HG03460 (cell line): ENCODE measurements at regions not wholly inside any gene's neighbourhood (a gene's known extent, or its start where the extent isn't known, plus 50 kb on each side); places are given as distances from the start of the nearest gene placed in this dataset.
A peak's percentile ranks its signal among the peaks of the same experiment; 100 is the strongest.

Experiments
- ATAC-seq: cut with Tn5 transposase; IDR thresholded peaks from one replicate; pipeline ENCODE4 v1.9.1; 2021; ENCODE audit not compliant: unreplicated experiment

DNA sequence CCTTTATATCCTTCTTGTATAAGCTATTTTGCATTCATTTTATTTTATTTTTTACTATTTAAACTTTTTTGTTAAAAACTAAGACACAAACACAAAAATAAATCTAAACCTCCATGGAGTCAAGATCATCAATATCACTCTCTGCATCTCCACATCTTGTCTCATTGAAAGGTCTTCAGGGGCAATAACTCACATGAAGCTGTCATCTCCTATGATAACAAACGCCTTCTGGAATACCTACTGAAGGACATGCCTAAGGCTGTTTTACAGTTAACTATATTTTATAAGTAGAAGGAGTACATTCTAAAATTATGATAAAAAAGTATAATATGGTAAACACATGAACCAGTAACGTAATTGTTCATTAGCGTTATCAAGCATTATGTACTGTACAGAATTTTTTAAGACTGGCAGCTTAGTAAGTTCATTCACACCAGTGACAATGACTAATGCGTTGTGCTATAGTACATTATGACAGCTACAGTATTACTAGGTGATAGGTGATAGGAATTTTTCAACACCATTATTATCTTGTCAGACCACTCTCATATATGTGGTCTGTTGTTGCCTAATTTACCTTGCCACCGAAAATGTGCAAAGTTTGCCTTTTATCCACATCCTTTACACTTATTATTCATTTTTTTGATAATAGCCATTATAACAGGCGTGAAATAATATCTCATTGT is 390.7 kb upstream of the SLITRK1 start:
- ATAC-seq = no peak

DNA sequence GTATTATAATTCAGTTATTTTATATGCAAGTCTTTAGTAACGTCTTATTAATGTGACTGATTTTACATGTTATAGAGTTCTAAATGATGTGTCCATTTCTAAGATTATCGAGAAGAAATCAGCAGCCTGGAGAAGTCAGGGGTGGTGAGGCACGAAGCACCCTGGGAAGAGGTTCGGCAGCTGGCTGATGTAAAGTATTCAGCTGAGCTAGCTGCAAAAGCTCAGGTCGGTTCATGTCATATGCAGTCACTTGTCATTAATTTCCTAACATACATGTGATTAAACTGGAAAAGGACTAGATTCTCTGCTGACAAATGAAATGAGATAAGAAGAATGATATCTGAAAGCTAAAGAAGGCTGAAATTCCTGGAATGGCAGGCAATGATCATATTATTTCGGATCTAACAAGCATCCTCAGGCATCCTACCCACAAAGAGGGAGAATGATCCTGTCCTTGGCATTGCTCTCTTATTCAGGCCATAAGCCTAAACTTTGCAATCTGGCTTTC is 383.0 kb upstream of the SLITRK1 start:
- no peak for ATAC-seq

DNA sequence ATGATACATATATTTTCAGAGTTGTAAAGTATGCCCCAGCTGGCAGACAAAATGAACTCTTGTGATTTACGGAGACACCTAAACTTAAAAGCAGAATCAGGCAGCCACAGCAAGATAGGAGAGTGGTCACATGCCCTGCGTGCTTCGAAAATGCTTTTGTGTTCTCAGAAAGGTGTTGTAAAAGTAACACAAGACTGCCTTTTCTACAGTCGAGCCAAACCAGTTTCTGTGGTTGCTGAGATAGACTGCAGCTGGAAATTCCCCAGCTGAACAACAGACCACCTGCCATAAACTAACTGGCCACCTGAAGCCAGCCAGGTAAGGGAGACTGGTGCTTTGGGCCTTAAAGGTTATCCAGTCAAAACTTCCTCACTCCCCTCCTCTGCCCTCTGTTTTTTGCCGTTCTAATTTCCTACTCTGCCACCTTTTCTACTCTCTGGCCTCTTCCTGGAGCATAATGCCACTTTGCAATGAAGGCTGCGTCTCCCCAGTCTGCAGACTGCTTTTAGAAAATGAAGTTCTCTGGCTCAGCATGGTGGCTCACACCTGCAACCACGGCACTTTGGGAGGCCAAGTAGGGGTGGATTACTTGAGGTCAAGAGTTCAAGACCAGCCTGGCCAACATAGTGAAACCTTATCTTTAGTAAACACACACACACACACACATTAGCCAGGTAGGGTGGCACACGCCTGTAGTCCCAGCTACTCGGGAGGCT is 381.2 kb upstream of the SLITRK1 start:
- ATAC-seq = no peak

DNA sequence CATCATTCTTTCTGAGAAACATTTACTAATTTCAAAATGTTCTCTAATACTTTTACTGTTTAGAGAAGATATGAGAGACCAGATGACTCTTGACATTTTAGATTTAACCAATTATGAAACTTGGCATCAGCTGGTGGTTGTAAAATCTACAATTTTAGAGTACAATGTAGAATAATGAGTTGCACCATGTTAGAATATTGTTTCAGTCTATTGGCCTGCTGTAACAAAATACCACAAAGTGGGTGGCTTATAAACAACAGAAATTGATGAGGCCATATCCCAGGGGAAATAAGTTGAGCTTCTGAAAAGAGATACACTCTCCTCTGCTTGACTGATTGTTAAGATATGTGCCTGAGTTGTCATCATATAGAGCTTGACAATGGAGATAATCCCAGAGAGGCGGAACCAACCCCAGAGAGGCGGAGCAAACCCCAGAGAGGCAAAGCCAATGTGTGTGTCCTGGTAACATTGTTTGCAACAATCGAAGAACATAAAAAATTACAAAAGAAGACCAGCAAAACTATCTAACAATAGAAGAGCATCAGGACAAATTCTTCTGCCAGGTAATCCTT is 373.0 kb upstream of the SLITRK1 start:
- no peak for ATAC-seq

DNA sequence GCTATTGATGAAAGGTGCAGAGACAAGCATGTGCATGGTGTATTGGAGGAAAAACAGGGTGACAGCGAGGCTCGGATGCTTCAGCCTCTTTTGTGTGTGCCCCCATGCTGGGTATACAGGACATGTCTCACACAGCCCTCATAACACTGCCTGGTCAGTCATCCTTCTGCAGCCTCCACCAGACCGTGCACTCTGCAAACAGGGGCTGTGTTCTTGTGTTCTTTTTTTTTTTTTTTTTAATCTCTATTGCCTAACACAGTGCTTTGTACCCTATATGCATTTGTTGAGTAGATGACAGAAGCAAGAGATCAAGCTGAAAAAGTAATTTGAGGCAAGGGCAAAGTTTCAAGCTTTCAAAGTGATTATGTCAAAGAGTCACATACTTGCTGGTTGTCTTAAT is 367.2 kb upstream of the SLITRK1 start:
- ATAC-seq = no peak

DNA sequence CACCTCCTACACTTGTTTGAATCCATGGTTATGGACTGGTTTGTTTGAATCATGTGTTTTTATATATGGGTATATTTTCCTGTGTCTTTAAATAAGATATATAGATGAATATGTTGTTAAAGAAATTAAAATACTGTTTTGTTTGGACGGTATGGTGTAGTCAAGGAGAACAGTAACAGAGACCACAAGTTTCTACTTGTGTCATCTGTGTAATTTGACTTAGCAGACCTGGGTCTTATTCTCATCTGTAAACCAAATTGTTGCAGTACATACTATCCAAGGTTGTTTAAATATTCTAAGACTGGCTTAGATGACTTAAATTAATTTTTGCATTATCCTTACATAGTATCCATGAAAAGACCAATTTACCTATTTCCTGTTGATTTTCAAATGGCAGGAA is 361.1 kb upstream of the SLITRK1 start:
- no peak for ATAC-seq

DNA sequence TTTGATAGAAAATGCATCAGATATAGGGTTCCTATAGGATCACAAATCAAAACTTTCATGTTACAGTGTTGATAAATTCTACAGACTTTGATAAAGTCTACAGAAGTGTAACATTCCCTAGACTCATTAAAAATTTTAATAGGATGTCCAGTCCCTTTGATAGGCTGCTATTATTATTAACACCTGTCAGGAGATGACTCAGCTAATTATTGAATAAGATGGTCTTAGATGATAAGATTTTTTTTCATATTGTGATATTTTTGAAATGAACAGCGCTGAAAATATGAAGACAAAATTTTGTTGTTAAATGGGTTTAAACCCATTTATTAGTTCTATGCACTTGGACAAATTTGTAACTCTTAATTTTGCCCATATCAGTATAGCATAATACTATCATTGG is 356.8 kb upstream of the SLITRK1 start:
- ATAC-seq = no peak

DNA sequence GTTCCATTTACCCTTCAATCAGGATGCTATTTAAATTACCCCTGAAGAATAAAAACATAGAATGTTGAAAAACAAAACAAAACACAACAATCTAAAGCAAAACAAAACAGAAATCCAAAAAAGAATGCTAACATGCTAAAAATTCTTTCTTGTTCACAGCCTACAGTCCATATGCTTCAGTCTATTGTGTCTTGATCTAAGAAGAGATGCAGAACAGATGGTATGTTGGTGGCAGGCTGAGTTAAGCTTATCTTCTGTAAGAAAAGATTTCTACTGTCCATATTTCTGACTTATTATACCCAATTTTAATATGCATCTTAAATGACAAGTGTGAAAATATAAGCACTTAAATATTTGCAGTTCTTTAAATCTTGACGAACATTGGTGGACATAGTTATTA is 356.1 kb upstream of the SLITRK1 start:
- ATAC-seq = no peak

DNA sequence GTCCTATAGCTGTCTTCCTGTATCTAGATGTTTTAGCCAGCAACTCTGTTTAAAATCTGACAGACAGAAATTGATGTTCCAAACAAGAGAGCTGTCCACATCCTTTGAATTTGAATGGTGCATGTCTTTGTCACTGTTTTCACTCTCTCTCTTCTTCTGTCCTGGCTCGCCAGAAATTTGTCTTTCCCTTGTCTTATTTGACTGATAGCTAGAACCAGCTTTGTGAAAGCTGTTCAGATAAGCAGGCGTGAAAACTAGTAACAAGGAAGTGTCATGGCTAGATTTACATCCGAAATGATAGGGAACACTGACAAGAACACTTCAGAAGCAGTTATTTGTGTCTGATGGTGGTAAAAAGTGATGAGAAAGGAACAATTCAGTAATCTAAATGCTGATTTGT is 354.9 kb upstream of the SLITRK1 start:
- no peak for ATAC-seq

DNA sequence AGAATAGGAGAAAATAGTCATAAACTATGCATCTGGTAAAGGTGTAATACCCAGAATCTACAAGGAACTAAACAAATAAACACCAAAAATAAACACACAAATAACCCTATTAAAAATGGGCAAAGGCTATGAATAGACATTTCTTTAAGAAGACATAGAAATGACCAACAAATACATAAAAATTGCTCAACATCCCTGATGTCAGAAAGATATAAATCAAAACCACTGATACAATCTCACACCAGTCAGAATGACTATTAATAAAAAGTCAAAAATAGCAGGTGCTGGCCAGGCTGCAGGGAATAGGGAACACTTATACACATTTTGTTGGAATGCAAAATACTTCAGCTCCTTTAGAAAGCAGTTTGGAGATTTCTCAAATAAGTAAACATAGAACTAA is 352.1 kb upstream of the SLITRK1 start:
- ATAC-seq = no peak

DNA sequence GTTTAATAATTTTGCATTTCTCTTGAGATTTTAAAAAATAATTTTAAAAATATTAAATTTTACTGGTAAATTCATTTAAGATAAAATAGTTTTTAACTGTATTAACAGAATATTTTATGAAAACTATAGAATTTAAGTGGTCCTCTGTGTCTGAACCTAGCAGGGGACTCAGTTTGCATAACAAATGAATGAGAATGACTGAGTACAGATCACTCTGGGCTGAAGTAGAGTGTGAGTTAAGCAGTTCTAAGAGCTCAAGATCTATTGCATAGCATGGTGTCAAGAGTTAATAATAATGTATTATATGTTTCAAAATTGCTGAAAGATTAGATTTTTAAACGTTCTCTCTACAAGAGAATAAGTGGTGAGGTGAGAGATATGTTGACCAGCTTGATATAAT is 348.3 kb upstream of the SLITRK1 start:
- ATAC-seq = no peak

DNA sequence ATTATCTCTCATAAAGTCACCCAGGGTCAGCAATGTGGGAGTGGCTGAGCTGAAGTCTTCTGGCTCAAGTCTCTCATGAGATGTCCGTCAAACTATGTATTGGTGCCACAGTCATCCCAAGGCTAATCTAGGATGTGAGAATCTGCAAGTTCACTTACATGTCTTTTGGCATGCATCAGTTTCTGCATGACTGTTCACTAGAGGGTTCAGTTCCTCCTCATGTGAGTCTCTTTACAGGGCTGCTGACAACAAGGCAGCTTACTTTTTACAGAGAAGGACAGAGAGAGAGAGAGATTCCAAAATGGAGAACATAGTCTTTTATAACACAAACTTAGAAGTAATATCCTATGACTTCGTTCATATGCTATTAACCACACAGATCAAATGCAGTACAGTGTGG is 328.8 kb upstream of the SLITRK1 start:
- ATAC-seq = no peak

DNA sequence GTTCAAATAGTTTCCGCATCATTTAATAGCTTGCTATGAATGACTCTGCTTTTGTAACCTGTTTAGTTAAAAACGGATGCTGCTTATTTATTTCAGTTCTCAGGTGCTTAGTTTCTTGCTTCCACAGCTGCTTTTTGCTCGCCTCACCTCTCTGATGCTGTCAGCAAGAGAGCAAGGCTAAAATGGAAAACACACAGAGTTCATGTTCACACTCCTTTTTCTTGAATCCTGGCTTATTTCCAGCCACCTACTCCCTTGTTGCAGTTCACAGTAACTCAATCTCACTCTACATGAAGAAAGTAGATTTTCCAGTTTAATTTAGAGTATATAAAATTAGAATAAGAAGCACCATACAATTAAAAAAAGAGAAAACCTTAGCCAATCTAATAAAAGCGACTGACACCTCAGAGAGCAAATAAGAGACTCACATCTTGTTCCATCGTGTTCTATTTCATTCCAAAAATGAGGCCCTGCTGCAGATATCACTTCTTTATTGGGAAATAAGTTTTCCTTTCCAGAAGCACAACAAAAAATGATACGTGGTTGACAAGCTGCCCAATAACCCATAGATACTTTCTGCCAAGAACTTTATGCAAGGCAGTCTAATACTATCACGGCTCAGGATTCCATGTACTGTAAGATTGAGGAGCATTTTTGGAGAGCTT is 326.1 kb upstream of the SLITRK1 start:
- ATAC-seq = no peak

DNA sequence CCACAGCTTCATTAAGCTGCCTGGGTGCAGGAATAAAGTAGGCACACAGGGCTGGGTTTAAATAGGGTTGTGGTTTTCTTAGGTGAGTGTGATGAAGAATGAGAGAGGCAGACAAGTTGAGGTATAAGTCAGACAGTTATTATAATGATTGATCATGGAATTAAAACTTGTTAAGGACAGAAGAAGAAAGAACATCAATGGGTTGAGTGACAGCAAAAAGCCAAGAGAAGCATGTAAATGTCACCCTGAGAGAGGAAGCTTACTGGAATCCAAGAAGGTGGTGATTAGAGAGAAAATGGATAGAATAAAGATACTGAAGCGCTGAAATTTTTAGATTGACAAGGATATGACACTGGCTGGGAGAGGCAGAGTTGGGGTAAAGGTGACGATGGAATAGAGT is 325.2 kb upstream of the SLITRK1 start:
- no peak for ATAC-seq

DNA sequence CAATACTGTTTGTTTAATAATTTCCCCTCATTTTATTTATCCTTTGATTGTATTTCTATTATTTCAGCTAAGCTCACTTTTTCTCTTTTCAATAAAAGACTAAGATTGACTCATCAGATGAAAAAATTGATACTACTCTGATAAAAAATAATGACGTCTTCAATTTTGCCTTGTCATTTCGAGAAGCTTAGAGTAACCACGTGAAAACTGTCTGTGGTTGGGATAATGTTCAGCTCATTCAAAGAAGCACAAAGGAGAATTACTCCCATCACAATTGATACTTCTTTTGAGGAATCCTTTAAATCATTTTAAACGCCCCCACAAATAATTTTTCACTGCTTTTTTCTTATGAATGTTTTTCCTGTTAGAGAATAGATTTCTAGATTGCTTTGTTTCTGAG is 318.7 kb upstream of the SLITRK1 start:
- ATAC-seq = no peak

DNA sequence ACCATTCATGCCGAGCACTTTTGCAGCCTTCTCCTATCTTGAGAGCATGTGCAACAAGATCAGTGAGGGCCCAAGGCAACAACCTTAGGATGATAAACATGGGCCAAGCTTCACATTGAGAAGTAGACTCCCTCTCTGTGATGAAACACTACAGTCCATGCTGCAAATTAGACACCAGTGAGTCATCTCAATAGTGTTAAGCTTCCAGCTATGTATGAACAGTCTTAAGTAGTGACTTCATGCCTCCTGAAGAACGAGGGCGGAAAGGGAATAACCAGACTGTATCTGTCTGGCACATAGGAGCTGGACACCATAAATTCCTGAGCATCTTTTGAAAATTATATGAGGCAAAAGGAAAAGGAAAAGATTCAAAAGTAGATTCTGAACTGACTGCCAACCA is 309.9 kb upstream of the SLITRK1 start:
- no peak for ATAC-seq

DNA sequence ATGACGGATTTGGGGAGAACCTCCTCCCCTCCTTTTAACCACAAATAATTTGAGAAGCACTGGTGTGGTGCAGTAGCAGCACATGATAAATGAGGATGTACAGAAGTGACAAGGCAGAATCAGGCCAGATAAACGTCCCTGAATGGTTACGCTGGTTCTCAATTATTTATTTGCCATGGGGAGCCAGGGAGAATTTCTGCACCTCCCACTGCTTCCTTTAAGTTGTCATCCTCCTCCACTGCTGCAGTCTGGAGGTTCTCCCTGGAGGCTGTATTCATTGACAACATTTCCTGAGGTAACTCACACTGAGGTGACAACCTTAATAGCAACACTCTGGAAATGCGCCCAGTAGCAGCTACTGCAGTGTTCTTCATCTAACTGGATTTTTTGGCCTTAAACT is 308.9 kb upstream of the SLITRK1 start:
- no peak for ATAC-seq

DNA sequence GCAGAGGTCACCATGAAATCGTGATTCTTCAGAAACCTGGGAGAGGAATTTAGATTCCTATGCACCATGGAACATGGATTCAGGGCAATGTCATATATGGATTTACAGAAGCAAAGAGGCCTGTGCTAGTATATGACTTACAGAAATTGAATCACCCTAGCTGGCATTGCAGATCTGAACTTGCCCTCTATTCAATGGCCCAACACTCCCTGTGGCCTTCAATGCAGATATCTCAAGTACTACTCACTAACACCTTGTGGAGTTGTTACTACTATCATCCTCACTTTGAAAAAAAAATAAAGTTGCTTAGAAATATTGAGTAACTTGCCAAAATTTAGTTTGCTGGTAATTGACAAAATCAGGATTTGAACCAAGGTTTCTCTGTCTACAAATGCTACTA is 305.4 kb upstream of the SLITRK1 start:
- no peak for ATAC-seq

DNA sequence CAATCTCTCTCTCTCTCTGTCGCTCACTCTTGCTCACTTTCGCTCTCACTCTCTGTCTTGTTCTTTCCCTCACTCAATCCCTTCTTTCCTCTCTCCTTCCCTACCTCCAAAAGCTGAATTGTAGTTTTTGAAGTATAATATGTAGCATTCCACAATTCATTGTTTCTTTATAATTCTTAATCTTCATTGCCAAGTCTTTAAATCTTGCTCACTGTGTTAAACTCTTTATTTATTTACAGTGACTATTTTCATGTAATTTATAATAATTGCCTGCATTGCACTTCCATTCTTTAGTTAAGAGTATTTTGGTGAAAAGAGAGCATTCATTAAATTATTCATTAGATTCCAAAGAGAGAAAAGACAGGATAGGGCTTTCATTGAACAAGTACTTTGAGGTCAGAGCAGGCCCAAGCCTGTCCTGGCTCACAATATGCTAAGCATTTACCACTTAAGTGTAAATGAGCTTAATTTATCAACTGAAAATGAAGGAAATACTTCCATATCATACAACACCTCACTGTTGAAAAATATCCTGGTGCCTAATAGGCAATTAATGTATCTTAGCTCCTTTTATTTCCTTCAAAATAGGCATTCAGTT is 257.4 kb upstream of the SLITRK1 start:
- ATAC-seq = no peak

DNA sequence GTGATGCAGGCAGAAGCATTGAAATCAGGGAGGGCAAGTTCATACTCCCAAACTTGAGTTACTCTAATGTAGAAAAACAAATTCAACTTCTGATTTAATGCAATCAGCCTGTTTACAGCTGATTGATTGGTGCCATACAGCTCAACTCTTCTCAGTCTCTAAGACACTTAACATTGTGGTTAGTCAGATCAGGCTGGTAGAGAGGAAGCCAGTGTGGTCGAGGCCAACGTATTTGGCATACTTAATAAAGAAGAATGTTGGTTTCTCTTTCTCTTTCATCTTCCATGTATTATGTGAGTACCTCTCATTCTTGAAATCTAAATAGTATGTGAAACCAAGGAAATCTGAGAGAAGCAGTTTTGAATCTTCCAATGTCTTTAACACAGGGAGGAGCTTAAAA is 255.0 kb upstream of the SLITRK1 start:
- ATAC-seq = peak; percentile 100

DNA sequence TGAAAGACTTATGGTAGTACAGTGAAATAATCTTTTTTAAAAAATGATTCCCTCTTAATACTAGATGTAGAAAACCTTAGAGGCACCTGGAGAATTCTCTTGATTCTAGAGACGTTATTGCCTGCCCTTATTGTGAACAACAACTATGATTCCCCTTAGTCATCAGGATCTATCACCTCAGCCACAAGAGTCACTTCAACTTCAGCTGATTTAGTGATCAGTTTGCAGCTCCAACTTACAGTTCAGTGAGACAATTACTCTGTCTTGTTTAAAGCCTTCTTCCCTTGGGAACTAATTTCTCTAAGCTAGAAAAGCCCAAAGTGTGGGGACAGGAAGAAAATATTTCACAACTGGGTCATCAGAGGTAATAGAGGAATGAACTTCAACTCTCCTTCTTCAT is 254.3 kb upstream of the SLITRK1 start:
- peak; percentile 6 for ATAC-seq
